Naive thymus-derived CD8-positive, alpha-beta T cell (primary cell): ENCODE measurements at regions not wholly inside any gene's neighbourhood (a gene's known extent, or its start where the extent isn't known, plus 50 kb on each side); places are given as distances from the start of the nearest gene placed in this dataset.
"Not testable (repeated sequence)": the region's sequence is repeated elsewhere in the genome, so short reads cannot be mapped to it uniquely, and the experiment has no call there.

Experiments
- ATAC-seq, 2 donors: fragments of 150-1000 bp; cut with Tn5 transposase in 1 of 2; sonication (Bioruptor Pico), chemical (Tn5 transposase) in 1 of 2; 1 replicate in 1 of 2; 2 replicates in 1 of 2; pipeline ENCODE4 v1.10.0; 2021; ENCODE audit warnings: mild to moderate bottlenecking in 2 of 2, moderate library complexity in 2 of 2
- POLR2A ChIA-PET: fragments of 350-600 bp; sonication (Branson Sonifier 250); formaldehyde crosslinking; loops from one replicate; lab custom pipeline; 2021; ENCODE audit warnings: antibody characterized with exemption; lab: Charles Lee
- DNase-seq, 10 donors: peaks; one replicate each; pipeline versions ENCODE4 v3.0.0 to v3.0.0-alpha.2; 2020 to 2022
- H3K27ac Mint-ChIP-seq, 10 donors: one replicate each; pipeline ENCODE4 v1.8.0; 2020 to 2022; ENCODE audit warnings: mild to moderate bottlenecking in 10 of 10, mixed read lengths in 10 of 10, moderate library complexity in 4 of 10, inconsistent platforms in 1 of 10
- H3K27me3 Mint-ChIP-seq, 5 donors: one replicate each; pipeline ENCODE4 v1.8.0; 2021 to 2022; ENCODE audit warnings: mixed read lengths in 5 of 5
- H3K36me3 Mint-ChIP-seq, 3 donors: one replicate each; pipeline ENCODE4 v1.8.0; 2020 to 2022; ENCODE audit warnings: mixed read lengths in 3 of 3, mild to moderate bottlenecking in 2 of 3, inconsistent platforms in 1 of 3
- H3K4me1 Mint-ChIP-seq, 4 donors: one replicate each; pipeline ENCODE4 v1.8.0; 2021 to 2022; ENCODE audit warnings: mixed read lengths in 4 of 4
- H3K4me3 Mint-ChIP-seq, 10 donors: one replicate each; pipeline ENCODE4 v1.8.0; 2020 to 2022; ENCODE audit warnings: mild to moderate bottlenecking in 10 of 10, mixed read lengths in 10 of 10, moderate library complexity in 6 of 10, inconsistent platforms in 1 of 10
- H3K9me3 Mint-ChIP-seq, 9 donors: one replicate each; pipeline ENCODE4 v1.8.0; 2020 to 2022; ENCODE audit warnings: mixed read lengths in 9 of 9, mild to moderate bottlenecking in 3 of 9, inconsistent platforms in 1 of 9, moderate library complexity in 1 of 9

GRCh38 chr14:77985211-77985615 is 185.0 kb upstream of the NRXN3 start:
- ATAC-seq (no peak), DNase-seq (no peak)
- no peaks in the 10 kb centered on the region for H3K36me3 Mint-ChIP-seq
- no peak overlapping the region for H3K4me3 Mint-ChIP-seq
- H3K4me1 Mint-ChIP-seq = peaks cover 1 to 11% (median 7%) of the 10 kb centered on the region in 4 donors
- H3K9me3 Mint-ChIP-seq = peaks cover 0 to 2% (median 0%) of the 10 kb centered on the region in 9 donors
- no peak overlapping the region for H3K27ac Mint-ChIP-seq
- H3K27me3 Mint-ChIP-seq = peaks cover 2 to 13% (median 6%) of the 10 kb centered on the region in 5 donors
- POLR2A ChIA-PET = no interaction called here

DNA sequence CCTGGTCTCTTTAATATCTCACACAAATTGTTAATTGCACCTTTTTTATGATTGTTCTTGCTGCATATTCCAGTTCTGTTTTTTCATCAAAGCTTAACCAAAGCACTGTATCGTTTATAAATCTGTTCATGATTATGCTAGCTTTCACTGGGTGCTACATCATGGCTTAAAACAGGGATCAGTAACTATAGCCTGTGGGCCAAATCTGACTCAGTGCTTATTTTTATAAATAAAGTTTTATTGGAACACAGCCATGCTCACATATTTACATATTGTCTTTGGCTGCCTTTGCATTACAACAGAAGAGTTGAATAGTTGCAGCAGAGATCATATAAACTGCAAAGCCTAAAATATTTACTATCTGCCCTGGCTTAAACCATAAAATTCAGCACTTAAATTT is 183.4 kb upstream of the NRXN3 start:
- Mint-ChIP-seq H3K27me3 (peaks cover 0 to 9% (median 0%) of the 10 kb centered on the region in 5 donors), H3K9me3 (no peaks in the 10 kb centered on the region), H3K36me3 (no peaks in the 10 kb centered on the region), H3K4me1 (peaks cover 0 to 6% (median 0%) of the 10 kb centered on the region in 4 donors), H3K4me3 (no peak overlapping the region), H3K27ac (no peak overlapping the region)
- ATAC-seq = no peak
- no peak for DNase-seq
- POLR2A ChIA-PET = no interaction called here

DNA sequence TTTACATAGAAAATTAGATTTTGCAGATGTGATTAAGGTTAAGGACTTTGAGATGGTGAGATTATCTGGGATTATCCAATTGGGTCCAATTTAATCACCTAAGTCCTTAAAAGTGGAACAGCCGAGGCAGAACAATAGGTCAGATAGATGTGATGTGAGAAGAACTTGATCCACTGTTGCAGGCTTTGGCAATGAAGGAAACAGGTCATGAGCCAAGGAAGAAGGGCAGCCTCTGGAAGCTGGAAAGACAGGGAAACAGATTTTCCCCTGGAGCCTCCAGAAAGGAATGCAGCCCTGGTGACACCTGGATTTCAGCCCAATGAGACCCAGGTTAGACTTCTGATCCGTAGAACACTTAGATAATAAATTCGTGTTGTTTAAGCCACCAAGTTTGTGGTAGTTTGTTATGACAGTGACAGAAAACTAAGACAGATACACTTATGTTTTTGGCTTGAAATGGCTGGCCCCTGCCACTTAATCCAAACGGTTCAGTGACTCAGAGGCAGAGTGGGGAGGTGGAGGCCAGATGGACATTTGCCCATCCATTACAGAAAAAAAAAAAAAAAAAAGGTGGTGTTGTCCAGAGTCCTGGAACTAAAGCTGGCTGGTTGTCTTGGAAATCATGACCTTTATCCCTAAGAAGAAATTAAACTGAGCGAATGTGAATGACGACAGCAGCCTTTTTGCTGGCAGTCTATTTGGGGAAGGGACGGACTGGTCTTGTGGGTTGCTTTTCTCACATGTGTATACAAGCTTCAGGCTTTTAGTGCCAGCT is 181.9 kb upstream of the NRXN3 start:
- H3K4me3 Mint-ChIP-seq = no peak overlapping the region
- ATAC-seq (no peak), DNase-seq (no peak)
- H3K9me3 Mint-ChIP-seq = no peaks in the 10 kb centered on the region
- POLR2A ChIA-PET = no interaction called here
- no peaks in the 10 kb centered on the region for H3K36me3 Mint-ChIP-seq
- peaks cover 0 to 9% (median 0%) of the 10 kb centered on the region in 5 donors for H3K27me3 Mint-ChIP-seq
- no peak overlapping the region for H3K27ac Mint-ChIP-seq
- peaks cover 0 to 6% (median 0%) of the 10 kb centered on the region in 4 donors for H3K4me1 Mint-ChIP-seq

GRCh38 chr14:77988970-77989369 is 181.2 kb upstream of the NRXN3 start:
- H3K9me3 Mint-ChIP-seq = no peaks in the 10 kb centered on the region
- H3K27ac Mint-ChIP-seq = no peak overlapping the region

DNA sequence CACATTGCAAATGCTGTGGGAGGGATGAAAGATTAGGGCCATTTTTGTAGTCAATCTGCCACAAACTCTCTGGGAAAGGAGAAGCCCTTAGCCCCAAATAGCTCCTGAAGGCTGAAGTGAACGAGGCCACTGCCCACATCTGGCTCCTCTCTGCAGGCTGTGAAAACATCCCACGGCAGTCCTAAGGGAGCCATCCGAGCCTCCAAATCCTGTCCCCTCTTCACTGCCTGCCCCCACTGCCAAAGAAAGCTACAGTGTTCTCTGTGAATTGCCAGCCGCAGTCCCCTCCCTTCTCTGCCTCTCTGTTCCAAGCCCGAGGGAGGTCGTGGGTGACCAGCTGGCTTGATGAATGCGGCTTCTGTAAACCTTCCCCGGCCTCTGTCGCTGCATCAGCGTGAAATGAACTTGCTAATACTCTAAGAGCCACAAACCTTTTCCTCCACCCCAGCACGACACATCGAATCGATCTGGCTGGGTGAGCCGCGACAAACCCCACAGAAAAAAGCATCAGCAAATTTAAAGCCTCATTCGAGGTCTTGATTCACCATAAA is 180.7 kb upstream of the NRXN3 start:
- Mint-ChIP-seq H3K36me3 (no peaks in the 10 kb centered on the region), H3K4me1 (peaks cover 0 to 6% (median 0%) of the 10 kb centered on the region in 4 donors), H3K27me3 (peaks cover 0 to 7% (median 0%) of the 10 kb centered on the region in 5 donors), H3K9me3 (peaks cover 0 to 2% (median 0%) of the 10 kb centered on the region in 9 donors), H3K4me3 (no peak overlapping the region), H3K27ac (no peak overlapping the region)
- no peak for ATAC-seq
- DNase-seq = no peak
- POLR2A ChIA-PET = no interaction called here

More at GRCh38 chr14:77988970-77989369, 181.2 kb upstream of the NRXN3 start:
- H3K36me3 Mint-ChIP-seq = no peaks in the 10 kb centered on the region
- peaks cover 0 to 9% (median 0%) of the 10 kb centered on the region in 5 donors for H3K27me3 Mint-ChIP-seq
- ATAC-seq (no peak), DNase-seq (no peak)
- H3K4me1 Mint-ChIP-seq = peaks cover 0 to 6% (median 0%) of the 10 kb centered on the region in 4 donors
- H3K4me3 Mint-ChIP-seq = no peak overlapping the region
- POLR2A ChIA-PET = no interaction called here

DNA sequence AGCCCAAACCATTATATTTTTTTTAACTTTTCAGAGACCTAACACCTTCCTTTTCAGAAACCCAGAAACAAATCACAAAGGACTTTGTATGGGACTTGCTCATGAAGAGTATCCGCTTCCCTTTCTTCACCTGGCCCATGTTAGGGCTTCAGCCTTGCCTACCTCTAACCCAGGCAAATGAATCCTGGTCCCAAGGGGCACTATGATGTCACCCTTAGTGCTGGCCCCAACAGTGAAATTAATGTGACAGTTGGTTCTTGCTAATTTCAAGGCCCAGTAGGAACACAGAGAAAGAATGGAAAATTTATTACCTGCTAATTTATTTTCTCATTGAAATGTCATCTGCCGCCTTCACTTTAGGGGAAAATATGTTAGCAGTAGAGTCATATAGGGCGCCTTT is 179.8 kb upstream of the NRXN3 start:
- Mint-ChIP-seq H3K36me3 (no peaks in the 10 kb centered on the region), H3K4me1 (peaks cover 0 to 1% (median 0%) of the 10 kb centered on the region in 4 donors), H3K27me3 (peaks cover 0 to 6% (median 0%) of the 10 kb centered on the region in 5 donors), H3K9me3 (peaks cover 0 to 2% (median 0%) of the 10 kb centered on the region in 9 donors), H3K4me3 (no peak overlapping the region), H3K27ac (no peak overlapping the region)
- DNase-seq = no peak
- no peak for ATAC-seq
- POLR2A ChIA-PET = no interaction called here

DNA sequence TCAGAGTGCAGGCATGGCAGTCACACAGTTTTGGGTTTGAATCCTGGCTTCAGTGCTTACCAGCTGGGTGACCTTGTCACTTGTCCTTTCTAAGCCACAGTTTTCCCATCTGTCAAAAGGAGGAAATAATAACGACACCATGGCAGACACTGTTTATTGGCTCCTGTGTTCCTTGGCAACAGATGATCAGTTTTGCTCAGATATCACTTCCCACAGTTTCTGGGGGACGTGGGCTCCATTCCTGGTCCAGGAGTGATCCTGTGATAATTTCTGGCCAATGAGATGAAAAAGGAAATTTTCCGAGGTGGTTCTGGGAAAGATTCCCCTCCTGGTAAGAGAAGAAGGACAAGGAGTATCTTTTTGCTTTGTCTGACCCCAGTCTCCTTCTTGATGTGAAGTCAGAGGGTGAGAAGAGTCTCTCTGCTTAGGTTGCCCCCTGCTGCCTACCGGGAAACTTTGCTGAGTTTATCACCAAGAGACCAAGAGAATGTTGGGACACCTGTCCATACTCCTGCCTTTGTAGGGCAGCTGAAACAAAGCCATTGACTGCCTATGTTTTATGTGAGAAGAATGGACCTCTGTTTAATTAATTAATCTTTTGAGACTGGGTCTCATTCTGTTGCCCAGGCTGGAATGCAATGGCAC is 178.9 kb upstream of the NRXN3 start:
- DNase-seq (no peak), ATAC-seq (no peak)
- no peaks in the 10 kb centered on the region for H3K4me1 Mint-ChIP-seq
- POLR2A ChIA-PET = no interaction called here
- no peak overlapping the region for H3K4me3 Mint-ChIP-seq
- peaks cover 0 to 6% (median 0%) of the 10 kb centered on the region in 5 donors for H3K27me3 Mint-ChIP-seq
- H3K9me3 Mint-ChIP-seq = peaks cover 0 to 4% (median 0%) of the 10 kb centered on the region in 9 donors
- H3K27ac Mint-ChIP-seq = no peak overlapping the region
- no peaks in the 10 kb centered on the region for H3K36me3 Mint-ChIP-seq

- no peak for DNase-seq
- H3K4me3 Mint-ChIP-seq = no peak overlapping the region
- H3K36me3 Mint-ChIP-seq = peaks cover 0 to 39% (median 1%) of the 10 kb centered on the region in 3 donors
- POLR2A ChIA-PET = no interaction called here
- H3K4me1 Mint-ChIP-seq = no peaks in the 10 kb centered on the region
- ATAC-seq = no peak
- peaks cover 0 to 57% (median 28%) of the 10 kb centered on the region in 9 donors for H3K9me3 Mint-ChIP-seq
- H3K27me3 Mint-ChIP-seq = peaks cover 1 to 55% (median 12%) of the 10 kb centered on the region in 5 donors
- no peak overlapping the region for H3K27ac Mint-ChIP-seq
These were observed 164.8 kb upstream of the NRXN3 start for GRCh38 chr14:78005325-78005724.

- DNase-seq (no peak), ATAC-seq (no peak)
- peaks cover 0 to 41% (median 15%) of the 10 kb centered on the region in 9 donors for H3K9me3 Mint-ChIP-seq
- H3K4me1 Mint-ChIP-seq = no peaks in the 10 kb centered on the region
- POLR2A ChIA-PET = no interaction called here
- peaks cover 1 to 39% (median 10%) of the 10 kb centered on the region in 5 donors for H3K27me3 Mint-ChIP-seq
- no peak overlapping the region for H3K27ac Mint-ChIP-seq
- no peak overlapping the region for H3K4me3 Mint-ChIP-seq
- peaks cover 0 to 26% (median 1%) of the 10 kb centered on the region in 3 donors for H3K36me3 Mint-ChIP-seq
These were observed 163.0 kb upstream of the NRXN3 start for GRCh38 chr14:78007160-78007559.

DNA sequence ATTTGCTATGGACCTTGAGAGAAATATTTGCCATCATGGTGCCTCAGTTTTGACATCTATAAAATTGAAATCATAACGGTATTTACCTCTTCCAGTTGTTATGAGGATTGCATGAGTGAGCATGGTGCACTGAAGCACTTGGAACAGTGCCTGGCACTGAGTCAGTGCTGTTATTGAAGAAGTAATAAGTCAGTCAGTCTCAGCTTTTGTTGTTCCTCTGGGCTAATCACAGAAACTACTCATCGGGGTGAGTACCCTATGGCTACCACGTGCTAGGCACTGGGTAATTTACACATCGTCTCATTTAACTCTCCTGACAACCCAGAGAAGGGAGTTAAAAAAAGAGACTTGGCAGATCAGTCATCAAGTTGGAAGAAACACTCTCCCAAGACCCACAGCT is 159.5 kb upstream of the NRXN3 start:
- Mint-ChIP-seq H3K27me3 (peaks cover 3 to 32% (median 10%) of the 10 kb centered on the region in 5 donors), H3K36me3 (no peaks in the 10 kb centered on the region), H3K9me3 (peaks cover 0 to 10% (median 5%) of the 10 kb centered on the region in 9 donors), H3K4me1 (no peaks in the 10 kb centered on the region), H3K4me3 (no peak overlapping the region), H3K27ac (no peak overlapping the region)
- DNase-seq = no peak
- ATAC-seq = no peak
- POLR2A ChIA-PET = no interaction called here

GRCh38 chr14:78013911-78014310 is 156.3 kb upstream of the NRXN3 start:
- H3K36me3 Mint-ChIP-seq, ATAC-seq, H3K9me3 Mint-ChIP-seq, H3K4me1 Mint-ChIP-seq, H3K27ac Mint-ChIP-seq, H3K4me3 Mint-ChIP-seq, DNase-seq, POLR2A ChIA-PET: not testable (repeated sequence)
- H3K27me3 Mint-ChIP-seq = peaks cover 4 to 21% (median 13%) of the 10 kb centered on the region in 5 donors

GRCh38 chr14:78016532-78016931 is 153.6 kb upstream of the NRXN3 start:
- Mint-ChIP-seq H3K4me1 (no peaks in the 10 kb centered on the region), H3K27me3 (peaks cover 5 to 22% (median 14%) of the 10 kb centered on the region in 5 donors), H3K9me3 (no peaks in the 10 kb centered on the region), H3K4me3 (no peak overlapping the region), H3K27ac (no peak overlapping the region), H3K36me3 (peaks cover 0 to 6% (median 0%) of the 10 kb centered on the region in 3 donors)
- ATAC-seq (no peak), DNase-seq (no peak)
- POLR2A ChIA-PET = no interaction called here

GRCh38 chr14:78018283-78018682 is 151.9 kb upstream of the NRXN3 start:
- DNase-seq (no peak), ATAC-seq (no peak)
- Mint-ChIP-seq H3K27me3 (peaks cover 5 to 20% (median 16%) of the 10 kb centered on the region in 5 donors), H3K36me3 (peaks cover 0 to 6% (median 0%) of the 10 kb centered on the region in 3 donors), H3K9me3 (no peaks in the 10 kb centered on the region), H3K4me3 (no peak overlapping the region), H3K27ac (no peak overlapping the region), H3K4me1 (no peaks in the 10 kb centered on the region)
- POLR2A ChIA-PET = interaction anchor here (0.7 kb wide), 1 partner anchor 672 kb away, joined by 3 read pairs; no protein-coding TSS in a partner anchor
